Caco-2 (cell line): ENCODE measurements at regions not wholly inside any gene's neighbourhood (a gene's known extent, or its start where the extent isn't known, plus 50 kb on each side); places are given as distances from the start of the nearest gene placed in this dataset.
A peak's percentile ranks its signal among the peaks of the same experiment; 100 is the strongest.

Experiments
- BruUV-seq: library from RNA; stranded (reverse); fragments of 400-500 nt; replicated peaks from 2 replicates; lab custom pipeline; 2021; lab: Mats Ljungman, UMichigan
- CTCF ChIA-PET: fragments of 300-600 bp; sonication (Branson Sonifier 250); formaldehyde crosslinking; loops from one replicate; lab custom pipeline; 2022; ENCODE audit warnings: antibody characterized with exemption; lab: Charles Lee
- POLR2A ChIA-PET: fragments of 300-600 bp; sonication (Branson Sonifier 250); formaldehyde crosslinking; loops from one replicate; lab custom pipeline; 2022; ENCODE audit warnings: antibody characterized with exemption; lab: Charles Lee
- DNase-seq, 2 experiments: peaks; one replicate each; pipeline versions ENCODE4 v3.0.0 to v3.0.0-alpha.2; 2020 to 2022
- H3K27me3 ChIP-seq: replicated peaks from 2 replicates; pipeline ENCODE4 v1.6.0; 2011; ENCODE audit warnings: low read length; ENCODE audit not compliant: control insufficient read depth, insufficient read depth
- H3K36me3 ChIP-seq: 2 replicates; pipeline ENCODE4 v1.5.1; 2011; ENCODE audit warnings: low read length; ENCODE audit not compliant: control insufficient read depth, insufficient read depth
- H3K4me1 ChIP-seq: fragments of 250-450 bp; sonication (Bioruptor Pico); 2 replicates; pipeline ENCODE4 v1.5.1; 2020; ENCODE audit warnings: mild to moderate bottlenecking
- H3K4me3 ChIP-seq: 2 replicates; pipeline ENCODE4 v1.5.1; 2011; ENCODE audit warnings: low read depth, mild to moderate bottlenecking, control low read depth, low read length
- H3K9me3 ChIP-seq: fragments of 250-450 bp; sonication (Bioruptor Pico); 2 replicates; pipeline ENCODE4 v1.5.1; 2020; ENCODE audit warnings: mild to moderate bottlenecking, moderate library complexity
- H3K27ac Mint-ChIP-seq: one replicate; pipeline ENCODE4 v1.8.0; 2022; ENCODE audit warnings: mixed read lengths; ENCODE audit not compliant: unreplicated experiment
- H3K27me3 Mint-ChIP-seq: one replicate; pipeline ENCODE4 v1.8.0; 2022; ENCODE audit warnings: mixed read lengths; ENCODE audit not compliant: insufficient read depth, unreplicated experiment
- H3K36me3 Mint-ChIP-seq: one replicate; pipeline ENCODE4 v1.8.0; 2022; ENCODE audit warnings: mild to moderate bottlenecking, mixed read lengths; ENCODE audit not compliant: insufficient read depth, unreplicated experiment
- H3K4me1 Mint-ChIP-seq: one replicate; pipeline ENCODE4 v1.8.0; 2022; ENCODE audit warnings: low read depth, mixed read lengths; ENCODE audit not compliant: unreplicated experiment
- H3K4me3 Mint-ChIP-seq: one replicate; pipeline ENCODE4 v1.8.0; 2022; ENCODE audit warnings: mild to moderate bottlenecking, moderate library complexity, mixed read lengths; ENCODE audit not compliant: unreplicated experiment
- H3K9me3 Mint-ChIP-seq: one replicate; pipeline ENCODE4 v1.8.0; 2022; ENCODE audit warnings: mixed read lengths; ENCODE audit not compliant: unreplicated experiment
- intact Hi-C: fragments of 100-400 bp; cut with micrococcal nuclease; formaldehyde crosslinking; loops from one replicate; pipeline ENCODE4 v1.10.0; 2022; ENCODE audit not compliant: unreplicated experiment
- TF ChIP-seq, protein P1 (sequence below), 2 experiments: fragments of 200-600 bp in 1 of 2; IDR thresholded peaks; 1 replicate in 1 of 2; 2 replicates in 1 of 2; pipeline versions ENCODE4 v1.5.1 to v1.8.0; 2011 to 2022; ENCODE audit warnings: antibody characterized with exemption in 1 of 2, control low read depth in 1 of 2, inconsistent platforms in 1 of 2, low read depth in 1 of 2, low read length in 1 of 2, mild to moderate bottlenecking in 1 of 2, moderate library complexity in 1 of 2; ENCODE audit not compliant: insufficient read depth in 1 of 2, severe bottlenecking in 1 of 2, unreplicated experiment in 1 of 2

- no peak for DNase-seq
- Mint-ChIP-seq H3K4me1 (peaks cover 13% of the 10 kb centered on the region), H3K4me3 (no peak overlapping the region), H3K9me3 (no peaks in the 10 kb centered on the region), H3K36me3 (no peaks in the 10 kb centered on the region), H3K27me3 (peaks cover 34% of the 10 kb centered on the region), H3K27ac (no peak overlapping the region)
- Histone ChIP-seq H3K9me3 (no peaks in the 10 kb centered on the region), H3K36me3 (no peaks in the 10 kb centered on the region), H3K4me3 (no peak overlapping the region), H3K4me1 (no peaks in the 10 kb centered on the region), H3K27me3 (0 out of 2 replicates have a peak, but pooled peaks cover 2% of the 10 kb centered on the region)
- intact Hi-C loops, result no loop called here
- BruUV-seq, result no TSS peak
- ChIA-PET CTCF (no interaction called here), POLR2A (no interaction called here)
- TF ChIP-seq, protein P1, sequence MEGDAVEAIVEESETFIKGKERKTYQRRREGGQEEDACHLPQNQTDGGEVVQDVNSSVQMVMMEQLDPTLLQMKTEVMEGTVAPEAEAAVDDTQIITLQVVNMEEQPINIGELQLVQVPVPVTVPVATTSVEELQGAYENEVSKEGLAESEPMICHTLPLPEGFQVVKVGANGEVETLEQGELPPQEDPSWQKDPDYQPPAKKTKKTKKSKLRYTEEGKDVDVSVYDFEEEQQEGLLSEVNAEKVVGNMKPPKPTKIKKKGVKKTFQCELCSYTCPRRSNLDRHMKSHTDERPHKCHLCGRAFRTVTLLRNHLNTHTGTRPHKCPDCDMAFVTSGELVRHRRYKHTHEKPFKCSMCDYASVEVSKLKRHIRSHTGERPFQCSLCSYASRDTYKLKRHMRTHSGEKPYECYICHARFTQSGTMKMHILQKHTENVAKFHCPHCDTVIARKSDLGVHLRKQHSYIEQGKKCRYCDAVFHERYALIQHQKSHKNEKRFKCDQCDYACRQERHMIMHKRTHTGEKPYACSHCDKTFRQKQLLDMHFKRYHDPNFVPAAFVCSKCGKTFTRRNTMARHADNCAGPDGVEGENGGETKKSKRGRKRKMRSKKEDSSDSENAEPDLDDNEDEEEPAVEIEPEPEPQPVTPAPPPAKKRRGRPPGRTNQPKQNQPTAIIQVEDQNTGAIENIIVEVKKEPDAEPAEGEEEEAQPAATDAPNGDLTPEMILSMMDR (IDR thresholded peaks at IDR 0.05; ENCODE audit: insufficient read depth in 1 of 2, low read depth in 1 of 2, low read length in 1 of 2, severe bottlenecking in 1 of 2, unreplicated experiment in 1 of 2), result no peak
Observed at GRCh38 chr1:218163371-218163770, 121.7 kb upstream of the RRP15 start.

DNA sequence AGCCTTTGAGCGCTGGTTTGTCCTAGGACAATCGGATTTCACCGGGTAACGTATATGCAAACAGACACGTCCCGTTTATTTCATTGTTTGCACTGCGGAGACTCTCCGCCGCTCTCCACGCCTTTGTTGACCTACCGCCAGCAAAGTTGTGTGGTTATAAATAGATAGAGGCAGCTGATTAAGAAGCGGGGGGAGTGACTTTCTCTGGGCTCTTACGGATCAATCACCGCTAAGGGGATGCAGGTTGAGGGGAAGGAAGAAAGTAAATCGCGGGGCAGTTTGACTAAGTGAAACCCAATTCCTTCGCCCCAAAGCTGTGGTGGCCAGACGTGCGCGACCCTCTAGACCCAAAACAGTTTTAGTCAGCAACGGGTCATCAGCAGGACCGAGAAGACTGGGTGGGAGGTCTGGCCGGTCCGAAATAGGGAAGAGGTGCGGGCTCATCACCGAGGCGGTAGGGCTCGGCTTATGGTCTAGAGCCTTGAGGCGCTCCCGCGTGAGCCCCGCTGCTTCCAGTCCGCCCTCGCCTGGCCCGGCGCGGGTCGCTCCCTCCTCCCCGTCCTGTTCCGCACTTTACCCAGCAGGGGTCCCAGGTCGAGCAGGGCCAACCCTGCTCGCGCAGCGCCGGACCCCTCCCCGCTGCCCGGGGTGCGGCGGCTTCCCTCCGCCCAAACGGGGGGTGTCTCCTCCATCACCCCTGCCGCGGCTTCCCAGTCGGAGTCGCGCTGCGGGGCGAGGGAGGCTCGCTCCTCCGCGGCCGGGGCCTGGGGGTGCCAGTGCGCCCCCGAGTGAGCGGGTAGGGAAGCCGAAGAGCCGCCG lies 120.8 kb upstream of the RRP15 start:
- no peak overlapping the region for H3K27ac Mint-ChIP-seq
- CTCF ChIA-PET, result no interaction called here
- no peaks in the 10 kb centered on the region for H3K36me3 ChIP-seq
- intact Hi-C loops, result loop anchor here (1.0 kb wide), 1 partner anchor 275 kb away; no protein-coding TSS in a partner anchor
- no TSS peak for BruUV-seq
- H3K36me3 Mint-ChIP-seq, result no peaks in the 10 kb centered on the region
- H3K9me3 ChIP-seq, result no peaks in the 10 kb centered on the region
- peaks cover 33% of the 10 kb centered on the region for H3K27me3 Mint-ChIP-seq
- H3K27me3 ChIP-seq, result 0 out of 2 replicates have a peak, but pooled peaks cover 2% of the 10 kb centered on the region
- peak overlapping the region; percentile 37 for H3K4me3 ChIP-seq
- H3K4me1 ChIP-seq, result no peaks in the 10 kb centered on the region
- H3K9me3 Mint-ChIP-seq, result no peaks in the 10 kb centered on the region
- TF ChIP-seq, protein P1 (IDR thresholded peaks at IDR 0.05; ENCODE audit: insufficient read depth in 1 of 2, low read depth in 1 of 2, low read length in 1 of 2, severe bottlenecking in 1 of 2, unreplicated experiment in 1 of 2), result no peak
- peak in 1 of 2 experiments; percentile 35 for DNase-seq
- H3K4me1 Mint-ChIP-seq, result peaks cover 13% of the 10 kb centered on the region
- peak overlapping the region; percentile 77 for H3K4me3 Mint-ChIP-seq
- POLR2A ChIA-PET, result no interaction called here

GRCh38 chr1:218164930-218165700 lies 120.0 kb upstream of the RRP15 start:
- Histone ChIP-seq H3K4me1 (no peaks in the 10 kb centered on the region), H3K9me3 (no peaks in the 10 kb centered on the region), H3K27me3 (0 out of 2 replicates have a peak, but pooled peaks cover 2% of the 10 kb centered on the region), H3K36me3 (no peaks in the 10 kb centered on the region), H3K4me3 (peak overlapping the region; percentile 37)
- TF ChIP-seq, protein P1 (IDR thresholded peaks at IDR 0.05; ENCODE audit: insufficient read depth in 1 of 2, low read depth in 1 of 2, low read length in 1 of 2, severe bottlenecking in 1 of 2, unreplicated experiment in 1 of 2), result no peak
- ChIA-PET POLR2A (no interaction called here), CTCF (no interaction called here)
- intact Hi-C loops, result loop anchor here (1.0 kb wide), 1 partner anchor 276 kb away; no protein-coding TSS in a partner anchor
- Mint-ChIP-seq H3K4me1 (peaks cover 13% of the 10 kb centered on the region), H3K4me3 (peak overlapping the region; percentile 74), H3K9me3 (no peaks in the 10 kb centered on the region), H3K27ac (no peak overlapping the region), H3K27me3 (peaks cover 32% of the 10 kb centered on the region), H3K36me3 (no peaks in the 10 kb centered on the region)
- peak in 1 of 2 experiments; percentile 14 for DNase-seq
- no TSS peak for BruUV-seq
